Fibroblast of lung (primary cell): ENCODE measurements at regions not wholly inside any gene's neighbourhood (a gene's known extent, or its start where the extent isn't known, plus 50 kb on each side); places are given as distances from the start of the nearest gene placed in this dataset.

Experiments
- EZH2 ChIP-seq: IDR thresholded peaks from 2 replicates; pipeline ENCODE4 v1.5.1; 2012; ENCODE audit warnings: low read length, control low read depth, mild to moderate bottlenecking; ENCODE audit errors: missing control alignments
- TF ChIP-seq, protein P1 (sequence below), 2 donors: IDR thresholded peaks in 1 of 2; conservative IDR thresholded peaks in 1 of 2; 1 replicate in 1 of 2; 2 replicates in 1 of 2; pipeline ENCODE4 v1.5.1; 2011 to 2012; ENCODE audit warnings: low read length in 2 of 2, control low read depth in 1 of 2, inconsistent platforms in 1 of 2, low read depth in 1 of 2, mild to moderate bottlenecking in 1 of 2

GRCh38 chr3:177329854-177330253 lies 132.6 kb upstream of the TBL1XR1 start:
- TF ChIP-seq, protein P1, sequence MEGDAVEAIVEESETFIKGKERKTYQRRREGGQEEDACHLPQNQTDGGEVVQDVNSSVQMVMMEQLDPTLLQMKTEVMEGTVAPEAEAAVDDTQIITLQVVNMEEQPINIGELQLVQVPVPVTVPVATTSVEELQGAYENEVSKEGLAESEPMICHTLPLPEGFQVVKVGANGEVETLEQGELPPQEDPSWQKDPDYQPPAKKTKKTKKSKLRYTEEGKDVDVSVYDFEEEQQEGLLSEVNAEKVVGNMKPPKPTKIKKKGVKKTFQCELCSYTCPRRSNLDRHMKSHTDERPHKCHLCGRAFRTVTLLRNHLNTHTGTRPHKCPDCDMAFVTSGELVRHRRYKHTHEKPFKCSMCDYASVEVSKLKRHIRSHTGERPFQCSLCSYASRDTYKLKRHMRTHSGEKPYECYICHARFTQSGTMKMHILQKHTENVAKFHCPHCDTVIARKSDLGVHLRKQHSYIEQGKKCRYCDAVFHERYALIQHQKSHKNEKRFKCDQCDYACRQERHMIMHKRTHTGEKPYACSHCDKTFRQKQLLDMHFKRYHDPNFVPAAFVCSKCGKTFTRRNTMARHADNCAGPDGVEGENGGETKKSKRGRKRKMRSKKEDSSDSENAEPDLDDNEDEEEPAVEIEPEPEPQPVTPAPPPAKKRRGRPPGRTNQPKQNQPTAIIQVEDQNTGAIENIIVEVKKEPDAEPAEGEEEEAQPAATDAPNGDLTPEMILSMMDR (conservative IDR thresholded peaks at IDR 0.05 in 1 of 2, IDR thresholded peaks at IDR 0.05 in 1 of 2; ENCODE audit: low read depth in 1 of 2, low read length in 2 of 2): no peak
- no peak for TF ChIP-seq EZH2
